Omental fat pad (tissue), 3 donors: ENCODE measurements at regions not wholly inside any gene's neighbourhood (a gene's known extent, or its start where the extent isn't known, plus 50 kb on each side); places are given as distances from the start of the nearest gene placed in this dataset.

Source experiments
- ATAC-seq: fragments of 150-250 bp; one replicate; pipeline ENCODE4 v1.9.1; 2016; ENCODE audit warnings: mild to moderate bottlenecking, moderate library complexity; ENCODE audit not compliant: low FRiP score
- DNase-seq: peaks from one replicate; pipeline ENCODE4 v3.0.0-alpha.2; 2019; ENCODE audit warnings: low spot score
- TF ChIP-seq, protein P1 (sequence below), 3 donors: fragments of 450-650 bp; IDR thresholded peaks; one replicate each; pipeline ENCODE4 v1.5.1; 2016 to 2017; ENCODE audit warnings: antibody characterized with exemption in 3 of 3, mild to moderate bottlenecking in 3 of 3, moderate library complexity in 2 of 3

DNA sequence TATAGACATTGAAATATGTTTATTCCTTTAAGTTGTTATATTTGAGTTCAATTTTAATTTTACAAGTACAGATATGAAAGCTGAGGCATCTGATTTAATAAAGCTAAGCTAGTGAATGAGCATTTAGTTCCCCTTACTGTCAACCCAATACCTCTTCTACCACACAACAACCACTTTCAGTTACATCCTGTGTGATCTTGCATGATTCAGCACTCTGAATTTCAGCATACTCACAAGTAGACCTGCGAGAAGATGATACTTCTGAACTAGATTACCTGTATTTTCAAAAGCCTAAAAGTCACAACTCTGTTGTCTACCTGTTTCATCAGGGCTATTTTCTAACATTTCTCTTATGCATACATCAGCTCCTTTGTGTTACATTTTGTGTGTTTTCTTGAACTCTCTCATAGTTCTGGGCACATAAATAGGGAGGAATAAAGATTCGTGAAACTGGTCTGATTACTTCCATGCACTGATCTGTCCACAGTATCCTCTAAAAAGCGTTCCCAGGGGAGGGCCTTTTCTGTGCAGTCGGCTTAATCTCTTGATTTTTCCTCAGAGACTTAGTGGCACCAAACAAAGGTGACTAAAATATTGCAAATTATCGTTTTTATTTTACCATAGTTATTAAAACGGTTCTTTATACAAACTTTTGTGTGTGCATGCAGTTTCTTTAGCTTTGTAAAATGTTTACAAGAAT is 2025.5 kb upstream of the NUDT12 start:
- TF ChIP-seq, protein P1, sequence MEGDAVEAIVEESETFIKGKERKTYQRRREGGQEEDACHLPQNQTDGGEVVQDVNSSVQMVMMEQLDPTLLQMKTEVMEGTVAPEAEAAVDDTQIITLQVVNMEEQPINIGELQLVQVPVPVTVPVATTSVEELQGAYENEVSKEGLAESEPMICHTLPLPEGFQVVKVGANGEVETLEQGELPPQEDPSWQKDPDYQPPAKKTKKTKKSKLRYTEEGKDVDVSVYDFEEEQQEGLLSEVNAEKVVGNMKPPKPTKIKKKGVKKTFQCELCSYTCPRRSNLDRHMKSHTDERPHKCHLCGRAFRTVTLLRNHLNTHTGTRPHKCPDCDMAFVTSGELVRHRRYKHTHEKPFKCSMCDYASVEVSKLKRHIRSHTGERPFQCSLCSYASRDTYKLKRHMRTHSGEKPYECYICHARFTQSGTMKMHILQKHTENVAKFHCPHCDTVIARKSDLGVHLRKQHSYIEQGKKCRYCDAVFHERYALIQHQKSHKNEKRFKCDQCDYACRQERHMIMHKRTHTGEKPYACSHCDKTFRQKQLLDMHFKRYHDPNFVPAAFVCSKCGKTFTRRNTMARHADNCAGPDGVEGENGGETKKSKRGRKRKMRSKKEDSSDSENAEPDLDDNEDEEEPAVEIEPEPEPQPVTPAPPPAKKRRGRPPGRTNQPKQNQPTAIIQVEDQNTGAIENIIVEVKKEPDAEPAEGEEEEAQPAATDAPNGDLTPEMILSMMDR (IDR thresholded peaks at IDR 0.05): no peak
- ATAC-seq (no peak), DNase-seq (no peak)

DNA sequence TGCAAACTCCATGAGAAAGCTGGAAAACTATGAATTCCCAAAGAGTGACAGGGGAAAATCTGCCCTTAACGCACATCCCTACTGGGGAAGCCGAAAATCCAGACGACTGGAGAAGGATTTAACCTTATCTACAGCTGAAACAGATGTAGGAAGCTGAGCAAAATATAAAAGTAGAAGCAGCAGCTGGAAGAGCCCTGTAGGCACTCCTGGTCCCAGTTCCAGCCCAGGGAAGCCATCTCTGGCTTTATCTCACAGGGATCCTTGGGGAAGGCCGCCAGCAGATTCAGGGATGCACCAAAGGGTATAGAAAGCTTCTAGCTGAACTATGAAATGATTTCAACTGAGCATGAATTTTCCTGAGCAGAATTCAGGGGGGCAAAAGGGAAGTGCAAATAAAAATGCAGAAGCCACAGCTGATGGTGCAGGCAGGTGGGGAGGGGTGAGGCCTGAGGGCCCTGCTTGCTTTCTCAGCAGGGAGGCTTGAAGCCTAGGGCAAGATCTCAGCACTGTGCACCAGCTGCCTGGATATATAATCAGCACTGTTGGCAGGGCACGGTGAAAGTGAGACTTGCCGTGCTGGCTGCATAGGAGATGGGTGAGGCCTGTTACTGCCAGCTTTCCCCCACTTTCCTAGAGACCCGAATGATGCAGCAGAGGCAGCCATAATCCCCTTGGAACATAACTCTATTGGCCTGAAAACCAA is 2019.5 kb upstream of the NUDT12 start:
- DNase-seq (no peak), ATAC-seq (no peak)
- TF ChIP-seq, protein P1 (IDR thresholded peaks at IDR 0.05): no peak

DNA sequence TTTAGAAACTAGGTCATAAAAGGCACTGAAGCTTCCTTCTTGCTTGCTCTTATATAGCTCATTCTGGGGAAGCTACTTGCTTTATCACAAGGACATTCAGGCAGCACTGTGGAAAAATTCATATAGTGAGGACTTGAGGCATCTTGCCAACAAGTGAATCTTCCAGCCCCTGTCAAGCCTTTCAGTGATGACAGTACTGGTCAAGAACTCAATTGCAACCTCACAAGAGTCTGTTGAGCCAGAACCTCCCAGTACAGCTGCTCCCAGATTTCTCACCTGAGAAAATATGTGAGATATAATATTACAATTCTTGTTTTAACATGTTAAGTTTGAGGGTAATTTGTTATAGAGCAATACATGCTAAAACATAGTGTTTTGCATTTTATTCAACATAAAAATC is 2011.0 kb upstream of the NUDT12 start:
- TF ChIP-seq, protein P1 (IDR thresholded peaks at IDR 0.05): no peak
- ATAC-seq: no peak
- DNase-seq: no peak

DNA sequence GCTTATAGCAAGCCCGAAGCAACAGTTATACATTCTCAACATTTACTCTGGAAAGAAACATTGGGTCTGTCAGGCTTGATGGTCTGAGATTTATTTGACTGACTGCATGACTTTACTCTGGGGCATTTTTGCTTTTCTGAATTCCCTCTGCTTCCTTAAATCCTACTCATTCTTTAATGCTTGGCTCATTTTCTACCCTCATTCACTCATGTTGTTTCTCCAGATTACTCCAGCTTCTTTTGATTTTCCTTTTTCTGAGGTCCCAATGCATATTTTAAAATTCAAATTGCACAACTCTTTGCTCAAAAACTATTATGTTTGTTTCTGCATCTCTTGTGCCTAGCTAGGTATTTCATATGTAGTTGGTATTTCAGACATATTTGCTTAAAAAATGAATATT is 2002.9 kb upstream of the NUDT12 start:
- DNase-seq: no peak
- TF ChIP-seq, protein P1 (IDR thresholded peaks at IDR 0.05): no peak
- ATAC-seq: no peak

DNA sequence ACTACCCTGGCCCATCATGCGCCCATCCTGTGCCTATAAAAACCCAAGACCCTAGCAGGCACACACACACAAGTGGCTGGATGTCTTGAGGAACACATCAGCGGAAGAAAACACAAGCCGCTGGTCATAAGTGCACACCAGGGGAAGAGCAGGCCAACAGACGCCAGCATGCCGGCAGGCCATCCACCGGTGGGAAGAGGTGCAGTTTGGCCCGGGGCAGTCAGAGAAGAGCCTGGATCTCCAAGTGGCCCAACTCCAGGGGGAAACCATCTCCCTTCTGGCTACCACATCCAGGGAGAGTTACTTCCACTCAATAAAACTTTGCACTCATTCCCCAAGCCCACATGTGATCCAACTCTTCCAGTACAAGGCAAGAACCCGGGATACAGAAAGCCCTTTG is 2001.3 kb upstream of the NUDT12 start:
- DNase-seq: no peak
- TF ChIP-seq, protein P1 (IDR thresholded peaks at IDR 0.05): no peak
- no peak for ATAC-seq

DNA sequence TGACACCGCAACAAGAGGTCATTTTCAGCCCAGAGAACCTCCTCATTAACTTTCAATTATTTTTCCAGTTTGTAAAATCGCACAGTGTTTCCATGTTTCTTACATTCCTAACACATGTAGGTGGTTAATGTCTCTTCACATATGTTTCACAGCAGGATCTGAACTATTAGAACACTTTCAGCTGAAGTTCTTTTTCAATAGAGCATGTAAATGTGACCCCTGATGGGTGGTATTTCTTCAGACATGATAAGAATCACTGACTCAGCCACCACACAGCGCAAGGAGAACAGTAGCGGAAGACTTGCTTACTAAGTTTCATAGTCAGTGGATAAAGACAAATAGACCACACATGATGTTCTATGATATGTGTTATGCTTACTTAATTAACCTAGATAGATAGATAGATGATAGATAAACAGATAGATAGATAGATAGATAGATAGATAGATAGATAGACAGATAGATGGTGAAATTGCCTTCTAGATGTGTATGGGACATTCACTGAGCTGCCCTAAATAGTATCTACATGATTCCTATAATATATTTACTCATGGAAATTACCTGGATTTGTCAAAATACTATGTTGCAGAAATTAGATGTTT is 1992.1 kb upstream of the NUDT12 start:
- ATAC-seq (no peak), DNase-seq (no peak)
- TF ChIP-seq, protein P1 (IDR thresholded peaks at IDR 0.05): no peak
